ENCODE measurements at regions not wholly inside any gene's neighbourhood (a gene's known extent, or its start where the extent isn't known, plus 50 kb on each side); places are given as distances from the start of the nearest gene placed in this dataset.

DNA sequence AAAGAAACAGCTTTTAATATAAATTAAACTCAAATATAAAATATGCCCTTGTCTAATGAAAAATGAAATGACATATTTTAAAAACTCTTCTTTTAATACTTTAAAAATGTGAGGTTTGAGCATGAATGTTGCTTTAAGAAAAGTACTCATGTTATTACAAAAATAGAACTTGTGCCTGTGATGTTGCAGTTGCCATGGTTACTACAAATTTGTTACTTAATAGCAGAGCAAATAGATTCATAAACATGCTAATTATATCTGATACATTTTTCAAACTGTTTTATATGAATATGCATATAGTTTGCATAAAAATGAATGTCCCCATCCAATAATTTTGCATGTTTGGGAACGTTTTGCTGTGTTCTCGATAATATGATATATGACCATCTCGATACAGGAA is 152.3 kb upstream of the DPYD start:
- Histone ChIP-seq H3K27me3 (ENCODE audit: control insufficient read depth, insufficient read depth, low read length) (no peaks in the 10 kb centered on the region), H3K9me3 (ENCODE audit: control insufficient read depth, insufficient read depth, low read length) (no peaks in the 10 kb centered on the region), H3K4me3 (ENCODE audit: low read depth, low read length) (no peak overlapping the region), H3K27ac (ENCODE audit: low read depth, low read length) (no peak overlapping the region)
- TF ChIP-seq, protein P1, sequence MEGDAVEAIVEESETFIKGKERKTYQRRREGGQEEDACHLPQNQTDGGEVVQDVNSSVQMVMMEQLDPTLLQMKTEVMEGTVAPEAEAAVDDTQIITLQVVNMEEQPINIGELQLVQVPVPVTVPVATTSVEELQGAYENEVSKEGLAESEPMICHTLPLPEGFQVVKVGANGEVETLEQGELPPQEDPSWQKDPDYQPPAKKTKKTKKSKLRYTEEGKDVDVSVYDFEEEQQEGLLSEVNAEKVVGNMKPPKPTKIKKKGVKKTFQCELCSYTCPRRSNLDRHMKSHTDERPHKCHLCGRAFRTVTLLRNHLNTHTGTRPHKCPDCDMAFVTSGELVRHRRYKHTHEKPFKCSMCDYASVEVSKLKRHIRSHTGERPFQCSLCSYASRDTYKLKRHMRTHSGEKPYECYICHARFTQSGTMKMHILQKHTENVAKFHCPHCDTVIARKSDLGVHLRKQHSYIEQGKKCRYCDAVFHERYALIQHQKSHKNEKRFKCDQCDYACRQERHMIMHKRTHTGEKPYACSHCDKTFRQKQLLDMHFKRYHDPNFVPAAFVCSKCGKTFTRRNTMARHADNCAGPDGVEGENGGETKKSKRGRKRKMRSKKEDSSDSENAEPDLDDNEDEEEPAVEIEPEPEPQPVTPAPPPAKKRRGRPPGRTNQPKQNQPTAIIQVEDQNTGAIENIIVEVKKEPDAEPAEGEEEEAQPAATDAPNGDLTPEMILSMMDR (IDR thresholded peaks at IDR 0.05; ENCODE audit: low read depth, low read length): no peak
- CTCF ChIA-PET: interaction anchor here (2.0 to 4.8 kb wide), 2 partner anchors 18 to 19 kb away, joined by 5 to 16 read pairs; no protein-coding TSS in a partner anchor
- POLR2A ChIA-PET: no interaction called here
- no peak for DNase-seq (ENCODE audit: low read depth, low spot score)

DNA sequence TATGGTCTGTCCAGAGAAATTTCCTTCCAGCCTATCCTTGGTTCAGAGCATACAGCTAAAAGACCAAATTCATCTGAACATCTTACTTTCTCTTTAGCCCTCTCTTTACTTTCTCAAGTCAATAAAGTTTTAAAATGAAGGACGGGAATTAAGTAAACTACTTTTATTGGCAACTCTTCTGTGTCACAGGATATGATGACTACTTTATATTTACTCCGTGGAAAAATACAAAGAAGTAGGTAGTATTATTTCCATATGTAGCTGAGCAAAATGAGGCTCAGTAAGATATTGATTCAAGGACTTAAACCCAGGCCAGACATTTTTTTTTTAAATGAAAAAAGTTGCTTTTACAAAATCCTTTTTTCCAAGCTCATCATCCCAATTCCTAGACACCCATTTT is 151.2 kb upstream of the DPYD start:
- no peak overlapping the region for H3K4me3 ChIP-seq (ENCODE audit: low read depth, low read length)
- TF ChIP-seq, protein P1 (IDR thresholded peaks at IDR 0.05; ENCODE audit: low read depth, low read length): no peak
- CTCF ChIA-PET: interaction anchor here (2.0 to 4.8 kb wide), 2 partner anchors 17 to 18 kb away, joined by 5 to 16 read pairs; no protein-coding TSS in a partner anchor
- no peak overlapping the region for H3K27ac ChIP-seq (ENCODE audit: low read depth, low read length)
- POLR2A ChIA-PET: no interaction called here
- no peaks in the 10 kb centered on the region for H3K27me3 ChIP-seq (ENCODE audit: control insufficient read depth, insufficient read depth, low read length)
- H3K9me3 ChIP-seq (ENCODE audit: control insufficient read depth, insufficient read depth, low read length): no peaks in the 10 kb centered on the region
- DNase-seq (ENCODE audit: low read depth, low spot score): no peak

DNA sequence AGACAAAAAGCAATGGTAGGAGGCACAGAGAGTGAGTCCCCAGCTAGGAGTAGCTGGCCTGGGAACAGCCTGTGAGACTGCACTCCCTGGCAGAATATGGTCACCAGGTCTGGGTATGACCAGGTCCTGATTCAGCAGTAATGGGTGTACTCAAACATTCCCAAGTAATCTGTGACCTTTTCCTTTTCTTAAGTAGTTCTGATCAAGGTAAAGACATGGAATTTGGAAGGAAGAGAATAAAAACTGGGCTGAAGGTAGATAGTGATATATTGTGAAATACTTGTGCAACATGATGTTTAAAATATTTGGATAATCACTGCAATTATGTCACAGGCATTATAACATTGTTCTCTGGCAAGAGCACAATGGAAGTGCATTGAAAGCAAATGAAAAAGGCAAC is 147.2 kb upstream of the DPYD start:
- TF ChIP-seq, protein P1 (IDR thresholded peaks at IDR 0.05; ENCODE audit: low read depth, low read length): no peak
- H3K27ac ChIP-seq (ENCODE audit: low read depth, low read length): no peak overlapping the region
- no peaks in the 10 kb centered on the region for H3K9me3 ChIP-seq (ENCODE audit: control insufficient read depth, insufficient read depth, low read length)
- no peak for DNase-seq (ENCODE audit: low read depth, low spot score)
- CTCF ChIA-PET: no interaction called here
- H3K27me3 ChIP-seq (ENCODE audit: control insufficient read depth, insufficient read depth, low read length): no peaks in the 10 kb centered on the region
- H3K4me3 ChIP-seq (ENCODE audit: low read depth, low read length): no peak overlapping the region
- POLR2A ChIA-PET: no interaction called here

DNA sequence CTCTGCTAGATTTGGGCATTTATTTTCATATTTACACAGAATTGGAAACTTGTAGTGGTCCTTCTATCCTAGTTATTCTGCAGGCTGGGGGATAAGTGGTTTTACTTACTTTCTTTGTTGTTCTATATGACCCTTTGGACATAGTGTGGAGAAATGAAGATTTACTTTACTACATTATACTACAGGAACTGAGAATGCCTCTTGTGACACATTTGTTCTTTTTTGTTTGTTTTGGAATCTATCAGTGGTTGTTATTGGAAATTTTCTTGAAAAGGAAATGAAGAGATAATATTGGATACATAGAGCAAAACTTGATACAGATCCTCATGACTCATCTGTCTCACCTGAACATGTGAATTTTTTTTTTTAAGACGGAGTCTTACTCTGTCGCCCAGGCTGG is 146.1 kb upstream of the DPYD start:
- TF ChIP-seq, protein P1 (IDR thresholded peaks at IDR 0.05; ENCODE audit: low read depth, low read length): no peak
- no peak for DNase-seq (ENCODE audit: low read depth, low spot score)
- Histone ChIP-seq H3K27ac (ENCODE audit: low read depth, low read length) (no peak overlapping the region), H3K4me3 (ENCODE audit: low read depth, low read length) (no peak overlapping the region), H3K27me3 (ENCODE audit: control insufficient read depth, insufficient read depth, low read length) (no peaks in the 10 kb centered on the region), H3K9me3 (ENCODE audit: control insufficient read depth, insufficient read depth, low read length) (no peaks in the 10 kb centered on the region)
- ChIA-PET CTCF (no interaction called here), POLR2A (no interaction called here)

DNA sequence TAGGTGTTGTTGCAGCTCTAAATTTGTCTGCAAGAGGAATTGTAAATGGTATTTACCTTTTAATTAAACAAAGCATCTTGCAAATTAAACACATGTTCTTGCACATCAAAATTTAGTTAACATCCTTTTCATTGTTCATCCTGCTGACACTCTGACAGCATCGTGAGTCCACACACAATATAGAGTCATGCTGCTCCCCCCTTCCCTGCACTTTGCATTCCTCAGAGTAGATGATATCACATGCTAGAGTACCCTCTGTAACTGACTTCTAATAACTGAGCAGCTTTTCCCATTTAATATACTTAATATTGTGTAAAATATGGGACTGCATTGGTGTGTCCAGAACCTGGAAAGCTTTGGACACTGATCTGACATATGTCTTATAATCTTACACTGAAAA is 138.8 kb upstream of the DPYD start:
- CTCF ChIA-PET: interaction anchor here (9.7 kb wide), 1 partner anchor 409 kb away, joined by 124 read pairs; no protein-coding TSS in a partner anchor
- Histone ChIP-seq H3K4me3 (ENCODE audit: low read depth, low read length) (no peak overlapping the region), H3K27ac (ENCODE audit: low read depth, low read length) (no peak overlapping the region), H3K27me3 (ENCODE audit: control insufficient read depth, insufficient read depth, low read length) (no peaks in the 10 kb centered on the region), H3K9me3 (ENCODE audit: control insufficient read depth, insufficient read depth, low read length) (no peaks in the 10 kb centered on the region)
- POLR2A ChIA-PET: interaction anchor here (0.6 kb wide), 1 partner anchor 26 kb away, joined by 8 read pairs; no protein-coding TSS in a partner anchor
- TF ChIP-seq, protein P1 (IDR thresholded peaks at IDR 0.05; ENCODE audit: low read depth, low read length): no peak
- no peak for DNase-seq (ENCODE audit: low read depth, low spot score)
